Skeletal muscle tissue (tissue), 3 donors: ENCODE measurements at regions not wholly inside any gene's neighbourhood (a gene's known extent, or its start where the extent isn't known, plus 50 kb on each side); places are given as distances from the start of the nearest gene placed in this dataset.

Experiments used
- H3K27ac ChIP-seq: one replicate; pipeline ENCODE4 v1.7.0; 2013; ENCODE audit warnings: mild to moderate bottlenecking, low read depth, low read length, inconsistent platforms
- H3K27me3 ChIP-seq, 3 donors: one replicate each; pipeline ENCODE4 v1.7.0; 2013; ENCODE audit warnings: low read length in 3 of 3; ENCODE audit not compliant: control insufficient read depth in 3 of 3, insufficient read depth in 3 of 3
- H3K36me3 ChIP-seq, 3 donors: one replicate each; pipeline ENCODE4 v1.7.0; 2013; ENCODE audit warnings: low read length in 3 of 3; ENCODE audit not compliant: control insufficient read depth in 3 of 3, insufficient read depth in 3 of 3
- H3K4me1 ChIP-seq, 3 donors: one replicate each; pipeline ENCODE4 v1.7.0; 2013; ENCODE audit warnings: low read length in 3 of 3, mild to moderate bottlenecking in 3 of 3; ENCODE audit not compliant: control insufficient read depth in 3 of 3, insufficient read depth in 3 of 3
- H3K4me3 ChIP-seq, 3 donors: one replicate each; pipeline ENCODE4 v1.7.0; 2013; ENCODE audit warnings: low read length in 3 of 3
- H3K9ac ChIP-seq, 3 donors: one replicate each; pipeline ENCODE4 v1.7.0; 2013; ENCODE audit warnings: low read length in 3 of 3, mild to moderate bottlenecking in 3 of 3, moderate library complexity in 2 of 3, low read depth in 1 of 3
- H3K9me3 ChIP-seq, 3 donors: one replicate each; pipeline ENCODE4 v1.7.0; 2013; ENCODE audit warnings: low read length in 3 of 3; ENCODE audit not compliant: control insufficient read depth in 3 of 3
- donor health status: Osteomylitis.

GRCh38 chr3:24614359-24614758, 119.7 kb upstream of the THRB start:
- no peaks in the 10 kb centered on the region for H3K4me1 ChIP-seq
- no peak overlapping the region for H3K4me3 ChIP-seq
- no peak overlapping the region for H3K27ac ChIP-seq
- no peaks in the 10 kb centered on the region for H3K9me3 ChIP-seq
- no peaks in the 10 kb centered on the region for H3K36me3 ChIP-seq
- H3K9ac ChIP-seq: no peak overlapping the region
- H3K27me3 ChIP-seq: no peaks in the 10 kb centered on the region

- Histone ChIP-seq H3K4me1 (no peaks in the 10 kb centered on the region), H3K4me3 (no peak overlapping the region), H3K9me3 (no peaks in the 10 kb centered on the region), H3K36me3 (no peaks in the 10 kb centered on the region), H3K27ac (no peak overlapping the region), H3K9ac (no peak overlapping the region), H3K27me3 (no peaks in the 10 kb centered on the region)
Measured at GRCh38 chr3:24615177-24615576, 120.5 kb upstream of the THRB start.

GRCh38 chr3:24616110-24616829, 121.6 kb upstream of the THRB start:
- no peaks in the 10 kb centered on the region for H3K36me3 ChIP-seq
- H3K27me3 ChIP-seq: no peaks in the 10 kb centered on the region
- no peak overlapping the region for H3K9ac ChIP-seq
- H3K4me3 ChIP-seq: no peak overlapping the region
- H3K9me3 ChIP-seq: no peaks in the 10 kb centered on the region
- no peak overlapping the region for H3K27ac ChIP-seq
- no peaks in the 10 kb centered on the region for H3K4me1 ChIP-seq

- Histone ChIP-seq H3K9me3 (no peaks in the 10 kb centered on the region), H3K36me3 (no peaks in the 10 kb centered on the region), H3K4me3 (no peak overlapping the region), H3K27me3 (no peaks in the 10 kb centered on the region), H3K4me1 (no peaks in the 10 kb centered on the region), H3K9ac (no peak overlapping the region), H3K27ac (no peak overlapping the region)
Measured at GRCh38 chr3:24622138-24622537, 127.5 kb upstream of the THRB start.

GRCh38 chr3:24622696-24623225, 128.1 kb upstream of the THRB start:
- Histone ChIP-seq H3K36me3 (no peaks in the 10 kb centered on the region), H3K27me3 (no peaks in the 10 kb centered on the region), H3K27ac (no peak overlapping the region), H3K4me1 (no peaks in the 10 kb centered on the region), H3K9ac (no peak overlapping the region), H3K4me3 (no peak overlapping the region), H3K9me3 (no peaks in the 10 kb centered on the region)

- Histone ChIP-seq H3K4me3 (no peak overlapping the region), H3K27me3 (no peaks in the 10 kb centered on the region), H3K9me3 (no peaks in the 10 kb centered on the region), H3K36me3 (no peaks in the 10 kb centered on the region), H3K27ac (no peak overlapping the region), H3K4me1 (no peaks in the 10 kb centered on the region), H3K9ac (no peak overlapping the region)
Measured at GRCh38 chr3:24623657-24624056, 129.0 kb upstream of the THRB start.

GRCh38 chr3:24624938-24625681, 130.5 kb upstream of the THRB start:
- Histone ChIP-seq H3K9me3 (no peaks in the 10 kb centered on the region), H3K4me1 (peaks cover 0 to 2% (median 0%) of the 10 kb centered on the region in 3 donors), H3K36me3 (no peaks in the 10 kb centered on the region), H3K27ac (no peak overlapping the region), H3K27me3 (no peaks in the 10 kb centered on the region), H3K9ac (no peak overlapping the region), H3K4me3 (no peak overlapping the region)

GRCh38 chr3:24628523-24629258, 134.0 kb upstream of the THRB start:
- H3K36me3 ChIP-seq: no peaks in the 10 kb centered on the region
- H3K27ac ChIP-seq: peak overlapping the region; percentile 56
- no peak overlapping the region for H3K9ac ChIP-seq
- no peak overlapping the region for H3K4me3 ChIP-seq
- peaks cover 0 to 2% (median 0%) of the 10 kb centered on the region in 3 donors for H3K4me1 ChIP-seq
- no peaks in the 10 kb centered on the region for H3K27me3 ChIP-seq
- no peaks in the 10 kb centered on the region for H3K9me3 ChIP-seq

- Histone ChIP-seq H3K9me3 (no peaks in the 10 kb centered on the region), H3K27ac (no peak overlapping the region), H3K4me1 (peaks cover 0 to 2% (median 0%) of the 10 kb centered on the region in 3 donors), H3K4me3 (no peak overlapping the region), H3K27me3 (no peaks in the 10 kb centered on the region), H3K36me3 (no peaks in the 10 kb centered on the region), H3K9ac (no peak overlapping the region)
Measured at GRCh38 chr3:24631481-24631880, 136.8 kb upstream of the THRB start.

- Histone ChIP-seq H3K36me3 (no peaks in the 10 kb centered on the region), H3K9ac (no peak overlapping the region), H3K9me3 (no peaks in the 10 kb centered on the region), H3K4me1 (no peaks in the 10 kb centered on the region), H3K4me3 (no peak overlapping the region), H3K27me3 (no peaks in the 10 kb centered on the region), H3K27ac (no peak overlapping the region)
Measured at GRCh38 chr3:24639061-24639460, 144.4 kb upstream of the THRB start.
